GM18517 (cell line): ENCODE measurements at regions not wholly inside any gene's neighbourhood (a gene's known extent, or its start where the extent isn't known, plus 50 kb on each side); places are given as distances from the start of the nearest gene placed in this dataset.
"Not testable (repeated sequence)": the region's sequence is repeated elsewhere in the genome, so short reads cannot be mapped to it uniquely, and the experiment has no call there.

Experiments used
- ATAC-seq: cut with Tn5 transposase; IDR thresholded peaks from one replicate; pipeline ENCODE4 v1.9.1; 2021; ENCODE audit warnings: mild to moderate bottlenecking, moderate library complexity; ENCODE audit not compliant: unreplicated experiment

- ATAC-seq, result no peak
Measured at GRCh38 chr2:15681089-15681885, 89.6 kb downstream of the DDX1 start.

- ATAC-seq, result no peak
Measured at GRCh38 chr2:15682354-15682753, 90.7 kb downstream of the DDX1 start.

- ATAC-seq, result no peak
Measured at GRCh38 chr2:15684161-15685039, 92.7 kb downstream of the DDX1 start.

GRCh38 chr2:15685143-15685542 is 93.5 kb downstream of the DDX1 start:
- ATAC-seq, result no peak

- ATAC-seq, result no peak
Measured at GRCh38 chr2:15686643-15687042, 95.0 kb downstream of the DDX1 start.

- ATAC-seq, result no peak
Measured at GRCh38 chr2:15687243-15687642, 95.6 kb downstream of the DDX1 start.

- ATAC-seq, result no peak
Measured at GRCh38 chr2:15687720-15688119, 96.1 kb downstream of the DDX1 start.

GRCh38 chr2:15688924-15689568 is 97.4 kb downstream of the DDX1 start:
- ATAC-seq, result no peak

GRCh38 chr2:15689654-15690053 is 98.0 kb downstream of the DDX1 start:
- ATAC-seq, result no peak

- ATAC-seq, result no peak
Measured at GRCh38 chr2:15691586-15692310, 100.1 kb downstream of the DDX1 start.

GRCh38 chr2:15692551-15693377 is 101.1 kb downstream of the DDX1 start:
- ATAC-seq, result no peak

- no peak for ATAC-seq
Measured at GRCh38 chr2:15693382-15693781, 101.7 kb downstream of the DDX1 start.

- ATAC-seq, result no peak
Measured at GRCh38 chr2:15693926-15694588, 102.4 kb downstream of the DDX1 start.

- ATAC-seq, result no peak
Measured at GRCh38 chr2:15694589-15694986, 102.9 kb downstream of the DDX1 start.

GRCh38 chr2:15695582-15696330 is 104.1 kb downstream of the DDX1 start:
- ATAC-seq, result no peak

- ATAC-seq, result not testable (repeated sequence)
Measured at GRCh38 chr2:15696606-15697170, 105.0 kb downstream of the DDX1 start.

GRCh38 chr2:15700131-15700530 is 108.5 kb downstream of the DDX1 start:
- ATAC-seq, result no peak

GRCh38 chr2:15700599-15701340 is 109.1 kb downstream of the DDX1 start:
- no peak for ATAC-seq
